Sigmoid colon (tissue), 6 donors: ENCODE measurements at regions not wholly inside any gene's neighbourhood (a gene's known extent, or its start where the extent isn't known, plus 50 kb on each side); places are given as distances from the start of the nearest gene placed in this dataset.

ENCODE experiments used
- DNase-seq: peaks from one replicate; pipeline ENCODE4 v3.0.0-alpha.2; 2019
- H3K27ac ChIP-seq, 4 donors: fragments of 200-600 bp; sonication (generic); one replicate each; pipeline ENCODE4 v1.5.1; 2016 to 2019; ENCODE audit warnings: mild to moderate bottlenecking in 1 of 4
- H3K27me3 ChIP-seq, 3 donors: fragments of 200-600 bp; sonication (generic); one replicate each; pipeline ENCODE4 v1.5.1; 2019; ENCODE audit warnings: mild to moderate bottlenecking in 1 of 3
- H3K36me3 ChIP-seq, 4 donors: fragments of 200-600 bp; sonication (generic); one replicate each; pipeline ENCODE4 v1.5.1; 2016 to 2019
- H3K4me1 ChIP-seq, 4 donors: fragments of 200-600 bp; sonication (generic); one replicate each; pipeline ENCODE4 v1.5.1; 2017 to 2019
- H3K4me3 ChIP-seq, 4 donors: fragments of 200-600 bp; sonication (generic); one replicate each; pipeline ENCODE4 v1.5.1; 2017 to 2019; ENCODE audit warnings: mild to moderate bottlenecking in 2 of 4, moderate library complexity in 1 of 4
- H3K9me3 ChIP-seq, 4 donors: fragments of 200-600 bp in 3 of 4; sonication (generic) in 3 of 4; one replicate each; pipeline versions ENCODE4 v1.5.1 to v1.6.1; 2013 to 2019
- EP300 ChIP-seq, 4 donors: sonication (generic); formaldehyde crosslinking; IDR thresholded peaks; one replicate each; pipeline ENCODE4 v1.6.1; 2017; ENCODE audit warnings: antibody characterized with exemption in 4 of 4
- POLR2A ChIP-seq, 2 donors: fragments of 450-650 bp; IDR thresholded peaks; one replicate each; pipeline ENCODE4 v1.6.1; 2016; ENCODE audit warnings: antibody characterized with exemption in 2 of 2, mild to moderate bottlenecking in 2 of 2, moderate library complexity in 2 of 2
- POLR2AphosphoS5 ChIP-seq, 4 donors: sonication (generic); formaldehyde crosslinking; IDR thresholded peaks; one replicate each; pipeline ENCODE4 v1.6.1; 2017; ENCODE audit warnings: antibody characterized with exemption in 4 of 4
- WGBS, 2 donors: extraction: QIAGEN DNeasy Blood & Tissue Kit; methylation state at CpG; one replicate each; pipeline ENCODE4 v1.1.7; 2013; 5-methylcytosine and 5-hydroxymethylcytosine counted together
- intact Hi-C: fragments of 100-400 bp; cut with DNase I; formaldehyde crosslinking; loops from one replicate; pipeline ENCODE4 v1.15.1; 2023
- TF ChIP-seq, protein P1 (sequence below), 4 experiments: fragments of 450-650 bp in 3 of 4; fragments of 200-600 bp in 1 of 4; IDR thresholded peaks; one replicate each; pipeline ENCODE4 v1.5.1; 2016 to 2019; ENCODE audit warnings: antibody characterized with exemption in 4 of 4, mild to moderate bottlenecking in 3 of 4, moderate library complexity in 2 of 4
- donor health status: healthy with polysubstance abuse.
- donor health status: healthy.

DNA sequence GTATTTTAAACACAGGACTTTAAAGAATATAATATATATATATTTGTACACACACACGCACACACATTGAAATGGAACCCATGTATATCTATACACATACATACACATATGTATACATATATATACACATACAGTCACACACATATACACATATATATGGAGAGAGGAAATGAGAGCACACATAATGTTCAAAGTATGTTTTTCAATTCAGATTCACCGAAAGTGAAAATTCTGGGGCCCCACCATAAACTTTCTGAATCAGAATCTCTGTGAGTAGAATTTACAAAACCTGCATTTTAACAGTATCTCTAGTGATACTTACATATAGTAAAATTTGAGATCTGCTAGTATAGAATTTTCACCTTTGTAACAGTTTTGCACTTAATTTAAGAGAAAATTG is 60.4 kb upstream of the OBI1 start:
- Histone ChIP-seq H3K9me3 (no peaks in the 10 kb centered on the region), H3K36me3 (no peaks in the 10 kb centered on the region), H3K4me1 (no peaks in the 10 kb centered on the region), H3K27ac (no peak overlapping the region), H3K27me3 (no peaks in the 10 kb centered on the region), H3K4me3 (no peak overlapping the region)
- no peak for DNase-seq
- no peak for TF ChIP-seq POLR2A (IDR thresholded peaks at IDR 0.05)
- TF ChIP-seq, protein P1, sequence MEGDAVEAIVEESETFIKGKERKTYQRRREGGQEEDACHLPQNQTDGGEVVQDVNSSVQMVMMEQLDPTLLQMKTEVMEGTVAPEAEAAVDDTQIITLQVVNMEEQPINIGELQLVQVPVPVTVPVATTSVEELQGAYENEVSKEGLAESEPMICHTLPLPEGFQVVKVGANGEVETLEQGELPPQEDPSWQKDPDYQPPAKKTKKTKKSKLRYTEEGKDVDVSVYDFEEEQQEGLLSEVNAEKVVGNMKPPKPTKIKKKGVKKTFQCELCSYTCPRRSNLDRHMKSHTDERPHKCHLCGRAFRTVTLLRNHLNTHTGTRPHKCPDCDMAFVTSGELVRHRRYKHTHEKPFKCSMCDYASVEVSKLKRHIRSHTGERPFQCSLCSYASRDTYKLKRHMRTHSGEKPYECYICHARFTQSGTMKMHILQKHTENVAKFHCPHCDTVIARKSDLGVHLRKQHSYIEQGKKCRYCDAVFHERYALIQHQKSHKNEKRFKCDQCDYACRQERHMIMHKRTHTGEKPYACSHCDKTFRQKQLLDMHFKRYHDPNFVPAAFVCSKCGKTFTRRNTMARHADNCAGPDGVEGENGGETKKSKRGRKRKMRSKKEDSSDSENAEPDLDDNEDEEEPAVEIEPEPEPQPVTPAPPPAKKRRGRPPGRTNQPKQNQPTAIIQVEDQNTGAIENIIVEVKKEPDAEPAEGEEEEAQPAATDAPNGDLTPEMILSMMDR (IDR thresholded peaks at IDR 0.05): no peak
- WGBS, 2 donors: 92% methylated on average over 2 of the region's 2 CpGs
- intact Hi-C loops: no loop called here

DNA sequence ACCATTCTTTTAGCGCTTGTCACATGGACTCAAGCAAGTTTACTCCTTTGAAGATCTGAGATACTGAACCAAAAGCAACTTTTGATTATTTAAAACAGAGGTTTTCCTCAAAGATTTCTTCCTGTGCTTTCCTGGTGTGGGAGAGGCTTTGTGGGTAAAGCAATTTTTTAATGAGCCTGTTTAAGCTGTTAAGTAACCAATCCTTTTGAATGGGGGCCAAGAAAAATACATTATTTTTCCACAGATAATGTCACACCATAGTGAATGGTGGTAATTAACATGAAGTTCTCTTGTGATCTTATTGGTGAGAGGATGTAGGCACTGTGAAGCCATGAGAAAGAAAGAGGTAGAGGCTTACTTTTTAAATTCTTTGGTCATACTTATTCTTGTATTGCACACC is 55.8 kb upstream of the OBI1 start:
- 87 to 98% methylated on average over 1 of the region's 1 CpG for WGBS, 2 donors
- intact Hi-C loops: no loop called here

DNA sequence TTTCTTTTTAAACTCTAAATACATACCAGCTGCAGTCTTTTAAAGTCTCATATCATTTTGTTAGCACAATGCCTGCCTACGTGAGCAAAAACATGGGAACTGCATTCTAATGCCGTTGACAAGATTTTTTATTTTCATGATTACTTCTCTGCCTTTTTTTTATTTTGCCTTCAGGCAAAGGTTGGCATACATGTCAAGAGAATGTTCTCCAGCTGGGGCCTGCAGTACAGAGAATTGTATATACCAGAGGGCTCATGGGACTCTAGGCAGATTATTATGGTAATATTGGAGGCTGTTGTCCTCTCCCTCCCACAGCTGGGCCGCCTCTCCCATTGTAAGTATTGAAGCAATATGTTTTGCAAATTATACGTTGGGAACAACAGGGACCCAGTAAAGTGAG is 53.9 kb upstream of the OBI1 start:
- TF ChIP-seq, protein P1 (IDR thresholded peaks at IDR 0.05): no peak
- no peak for TF ChIP-seq POLR2A (IDR thresholded peaks at IDR 0.05)
- WGBS, 2 donors: 65 to 74% methylated on average over 4 of the region's 4 CpGs
- DNase-seq: no peak
- Histone ChIP-seq H3K36me3 (no peaks in the 10 kb centered on the region), H3K4me1 (no peaks in the 10 kb centered on the region), H3K9me3 (no peaks in the 10 kb centered on the region), H3K27ac (no peak overlapping the region), H3K4me3 (no peak overlapping the region), H3K27me3 (no peaks in the 10 kb centered on the region)
- intact Hi-C loops: no loop called here

More for the DNA sequence above, 55.8 kb upstream of the OBI1 start:
- Histone ChIP-seq H3K27me3 (no peaks in the 10 kb centered on the region), H3K4me3 (no peak overlapping the region), H3K9me3 (no peaks in the 10 kb centered on the region), H3K27ac (no peak overlapping the region), H3K36me3 (no peaks in the 10 kb centered on the region), H3K4me1 (no peaks in the 10 kb centered on the region)
- TF ChIP-seq EP300 (IDR thresholded peaks at IDR 0.05): no peak
- TF ChIP-seq POLR2A (IDR thresholded peaks at IDR 0.05): no peak
- no peak for TF ChIP-seq POLR2AphosphoS5 (IDR thresholded peaks at IDR 0.05)
- TF ChIP-seq, protein P1 (IDR thresholded peaks at IDR 0.05): no peak
- no peak for DNase-seq

DNA sequence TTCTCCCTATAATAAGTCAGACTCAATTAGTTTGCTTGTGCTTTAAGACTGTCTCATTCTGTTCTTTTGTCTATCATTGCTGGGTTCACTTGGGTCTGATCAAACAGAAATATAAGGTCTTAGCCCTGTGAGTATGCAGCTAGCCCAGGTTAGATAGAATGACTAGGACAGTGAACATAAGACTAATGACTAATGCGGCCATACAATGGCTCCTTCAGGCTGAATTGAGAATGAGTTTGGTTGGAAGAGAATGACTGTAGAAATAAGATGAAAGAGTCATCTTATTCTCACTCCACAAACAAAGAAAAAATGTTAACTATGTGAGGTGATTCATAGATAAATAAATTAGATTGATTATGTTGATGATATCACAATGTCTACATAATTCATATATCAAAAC is 50.1 kb upstream of the OBI1 start:
- Histone ChIP-seq H3K27me3 (no peaks in the 10 kb centered on the region), H3K9me3 (no peaks in the 10 kb centered on the region), H3K4me3 (no peak overlapping the region), H3K36me3 (no peaks in the 10 kb centered on the region), H3K4me1 (no peaks in the 10 kb centered on the region), H3K27ac (no peak overlapping the region)
- TF ChIP-seq EP300 (IDR thresholded peaks at IDR 0.05): no peak
- no peak for TF ChIP-seq POLR2A (IDR thresholded peaks at IDR 0.05)
- 85 to 97% methylated on average over 1 of the region's 1 CpG for WGBS, 2 donors
- intact Hi-C loops: no loop called here
- no peak for DNase-seq
